Right lobe of liver (tissue), 6 donors: ENCODE measurements at regions not wholly inside any gene's neighbourhood (a gene's known extent, or its start where the extent isn't known, plus 50 kb on each side); places are given as distances from the start of the nearest gene placed in this dataset.
A peak's percentile ranks its signal among the peaks of the same experiment; 100 is the strongest.

Experiments used
- ATAC-seq, 4 donors: fragments of 200-7000 bp; cut with Tn5 transposase; one replicate each; pipeline ENCODE4 v1.9.1; 2020; ENCODE audit warnings: mild to moderate bottlenecking in 4 of 4, moderate library complexity in 4 of 4
- DNase-seq, 3 donors: peaks; one replicate each; pipeline ENCODE4 v3.0.0-alpha.2; 2020
- H3K27ac ChIP-seq, 3 donors: fragments of 200-600 bp; one replicate each; pipeline ENCODE4 v1.8.0; 2022
- H3K27me3 ChIP-seq, 2 donors: fragments of 200-600 bp; one replicate each; pipeline ENCODE4 v1.8.0; 2022
- H3K36me3 ChIP-seq, 4 donors: fragments of 200-600 bp; sonication (generic) in 1 of 4; one replicate each; pipeline versions ENCODE4 v1.5.1 to v1.8.0; 2017 to 2022; ENCODE audit warnings: control low read depth in 1 of 4
- H3K4me1 ChIP-seq, 4 donors: fragments of 200-600 bp; sonication (generic) in 1 of 4; one replicate each; pipeline versions ENCODE4 v1.5.1 to v1.8.0; 2017 to 2022; ENCODE audit warnings: control low read depth in 1 of 4
- H3K4me3 ChIP-seq, 3 donors: fragments of 200-600 bp; one replicate each; pipeline ENCODE4 v1.8.0; 2022
- H3K9me3 ChIP-seq, 4 donors: fragments of 200-600 bp; sonication (generic) in 1 of 4; one replicate each; pipeline versions ENCODE4 v1.5.1 to v1.8.0; 2017 to 2022; ENCODE audit warnings: control low read depth in 1 of 4
- POLR2A ChIP-seq: fragments of 450-650 bp; IDR thresholded peaks from one replicate; pipeline ENCODE4 v1.6.1; 2017; ENCODE audit warnings: antibody characterized with exemption, mild to moderate bottlenecking
- WGBS: methylation state at CpG from one replicate; pipeline ENCODE4 v1.1.6; 2018; ENCODE audit warnings: low coverage, low lambda C conversion rate; ENCODE audit not compliant: insufficient coverage; ENCODE audit errors: missing lambda C conversion rate; 5-methylcytosine and 5-hydroxymethylcytosine counted together
- intact Hi-C, 2 donors: fragments of 100-400 bp; cut with DNase I; formaldehyde crosslinking; loops; one replicate each; pipeline versions ENCODE4 v1.11.2 to v1.14.1; 2022
- TF ChIP-seq, protein P1 (sequence below), 4 donors: fragments of 200-600 bp in 3 of 4; fragments of 450-650 bp in 1 of 4; IDR thresholded peaks; one replicate each; pipeline versions ENCODE4 v1.5.1 to v1.8.0; 2016 to 2022; ENCODE audit warnings: antibody characterized with exemption in 4 of 4, mild to moderate bottlenecking in 2 of 4
- donor health status: DM: no; HTN: yes; CAD: no.
- donor health status: DM: no; HTN: no; CAD: no.
- donor health status: DM: no; HTN: no; CAD: no.
- donor health status: DM: no; HTN: yes; CAD: no.
- donor health status: DM: no; HTN: yes; CAD: no.

- DNase-seq (no peak), ATAC-seq (no peak)
- intact Hi-C loops = no loop called here
- 38% methylated on average over 5 of the region's 5 CpGs for WGBS
- Histone ChIP-seq H3K27ac (no peak overlapping the region), H3K4me1 (no peaks in the 10 kb centered on the region), H3K27me3 (peaks cover 0 to 3% of the 10 kb centered on the region in 2 donors), H3K4me3 (no peak overlapping the region), H3K9me3 (no peaks in the 10 kb centered on the region), H3K36me3 (no peaks in the 10 kb centered on the region)
- TF ChIP-seq, protein P1, sequence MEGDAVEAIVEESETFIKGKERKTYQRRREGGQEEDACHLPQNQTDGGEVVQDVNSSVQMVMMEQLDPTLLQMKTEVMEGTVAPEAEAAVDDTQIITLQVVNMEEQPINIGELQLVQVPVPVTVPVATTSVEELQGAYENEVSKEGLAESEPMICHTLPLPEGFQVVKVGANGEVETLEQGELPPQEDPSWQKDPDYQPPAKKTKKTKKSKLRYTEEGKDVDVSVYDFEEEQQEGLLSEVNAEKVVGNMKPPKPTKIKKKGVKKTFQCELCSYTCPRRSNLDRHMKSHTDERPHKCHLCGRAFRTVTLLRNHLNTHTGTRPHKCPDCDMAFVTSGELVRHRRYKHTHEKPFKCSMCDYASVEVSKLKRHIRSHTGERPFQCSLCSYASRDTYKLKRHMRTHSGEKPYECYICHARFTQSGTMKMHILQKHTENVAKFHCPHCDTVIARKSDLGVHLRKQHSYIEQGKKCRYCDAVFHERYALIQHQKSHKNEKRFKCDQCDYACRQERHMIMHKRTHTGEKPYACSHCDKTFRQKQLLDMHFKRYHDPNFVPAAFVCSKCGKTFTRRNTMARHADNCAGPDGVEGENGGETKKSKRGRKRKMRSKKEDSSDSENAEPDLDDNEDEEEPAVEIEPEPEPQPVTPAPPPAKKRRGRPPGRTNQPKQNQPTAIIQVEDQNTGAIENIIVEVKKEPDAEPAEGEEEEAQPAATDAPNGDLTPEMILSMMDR (IDR thresholded peaks at IDR 0.05) = no peak
- TF ChIP-seq POLR2A = no peak
These were observed 252.4 kb upstream of the RPS6KA3 start for GRCh38 chrX:20519146-20519545.

DNA sequence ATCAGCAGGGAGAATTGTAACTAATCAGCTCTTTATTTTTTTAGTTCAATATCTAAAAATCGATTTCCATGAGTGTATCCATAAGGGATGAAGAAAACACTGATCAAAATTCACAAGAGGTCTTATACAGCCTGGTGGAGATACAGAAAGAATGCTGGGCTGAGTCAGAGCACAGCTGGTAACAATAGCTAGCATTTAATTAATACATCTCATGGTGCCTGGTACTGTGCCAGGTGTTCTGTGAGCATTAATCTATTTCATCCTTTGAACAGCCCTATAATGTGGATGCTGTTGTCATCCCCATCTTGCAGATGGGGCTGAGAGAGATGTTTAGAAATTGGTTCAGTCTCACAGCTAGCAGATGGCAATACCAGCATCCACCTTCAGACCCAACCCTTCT lies 250.9 kb upstream of the RPS6KA3 start:
- no peak overlapping the region for H3K27ac ChIP-seq
- no peaks in the 10 kb centered on the region for H3K36me3 ChIP-seq
- no peak overlapping the region for H3K4me3 ChIP-seq
- peaks cover 0 to 3% of the 10 kb centered on the region in 2 donors for H3K27me3 ChIP-seq
- H3K4me1 ChIP-seq = no peaks in the 10 kb centered on the region
- TF ChIP-seq POLR2A = no peak
- TF ChIP-seq, protein P1 (IDR thresholded peaks at IDR 0.05) = no peak
- DNase-seq (no peak), ATAC-seq (no peak)
- H3K9me3 ChIP-seq = no peaks in the 10 kb centered on the region
- WGBS = 5% methylated on average over 1 of the region's 1 CpG
- intact Hi-C loops = no loop called here

DNA sequence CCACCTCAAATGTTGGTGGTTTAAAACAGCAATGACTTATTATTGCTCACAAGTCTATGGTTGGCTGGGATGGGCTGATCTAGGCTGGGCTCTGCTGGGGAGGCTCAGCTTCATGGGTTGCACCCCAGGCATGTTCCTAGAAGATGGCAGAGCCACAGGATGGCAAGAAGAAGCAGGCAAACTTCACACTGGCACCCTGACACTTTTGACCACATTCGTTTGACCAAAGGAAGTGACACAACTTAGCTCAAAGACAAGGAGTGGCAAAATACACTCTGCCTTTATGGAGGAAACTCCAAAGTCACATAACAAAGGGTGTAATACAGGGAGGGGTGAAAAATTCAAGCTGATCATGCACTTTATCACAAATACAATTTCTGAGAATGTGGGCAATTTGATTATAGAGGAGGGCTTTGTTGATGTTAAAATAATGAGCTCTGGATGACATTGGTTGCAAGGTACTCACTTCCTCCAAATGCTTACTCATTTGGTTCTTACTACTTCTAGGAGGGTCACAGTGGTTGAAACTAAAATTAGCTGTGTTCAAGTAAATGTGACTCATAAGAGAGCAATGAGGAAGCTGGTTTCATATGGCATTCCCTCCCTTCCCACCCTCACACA lies 249.2 kb upstream of the RPS6KA3 start:
- no peak for DNase-seq
- H3K4me1 ChIP-seq = no peaks in the 10 kb centered on the region
- H3K27me3 ChIP-seq = no peaks in the 10 kb centered on the region
- no peak overlapping the region for H3K27ac ChIP-seq
- peak in 1 of 4 donors; percentile 81 for ATAC-seq
- H3K9me3 ChIP-seq = no peaks in the 10 kb centered on the region
- TF ChIP-seq, protein P1 (IDR thresholded peaks at IDR 0.05) = no peak
- TF ChIP-seq POLR2A = no peak
- H3K36me3 ChIP-seq = no peaks in the 10 kb centered on the region
- no peak overlapping the region for H3K4me3 ChIP-seq
- 0% methylated on average over 1 of the region's 1 CpG for WGBS
- intact Hi-C loops = no loop called here

DNA sequence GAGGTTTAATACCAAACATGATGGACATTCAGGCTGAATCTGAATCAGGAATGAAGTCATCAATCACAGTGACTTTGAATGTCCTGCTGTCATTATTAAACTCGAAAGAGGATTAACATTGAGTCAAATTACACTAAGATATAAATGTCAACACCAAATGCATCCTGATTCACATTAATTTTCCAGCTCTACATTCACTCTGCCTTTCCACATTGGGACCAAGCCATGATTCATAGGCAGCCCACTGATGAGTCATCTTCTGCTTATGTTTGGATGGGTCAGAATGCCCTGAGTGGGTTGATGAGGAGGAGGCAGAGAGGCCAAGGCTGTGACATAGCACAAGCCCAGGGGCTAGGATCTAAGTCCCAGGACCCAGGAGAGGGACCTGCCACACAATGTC lies 247.6 kb upstream of the RPS6KA3 start:
- no peak for DNase-seq
- no peak overlapping the region for H3K27ac ChIP-seq
- WGBS = 44% methylated on average over 1 of the region's 1 CpG
- H3K36me3 ChIP-seq = no peaks in the 10 kb centered on the region
- peak in 1 of 4 donors; percentile 68 for ATAC-seq
- TF ChIP-seq, protein P1 (IDR thresholded peaks at IDR 0.05) = no peak
- TF ChIP-seq POLR2A = no peak
- peaks cover 0 to under 1% of the 10 kb centered on the region in 2 donors for H3K27me3 ChIP-seq
- intact Hi-C loops = no loop called here
- H3K4me1 ChIP-seq = no peaks in the 10 kb centered on the region
- H3K9me3 ChIP-seq = no peaks in the 10 kb centered on the region
- no peak overlapping the region for H3K4me3 ChIP-seq

DNA sequence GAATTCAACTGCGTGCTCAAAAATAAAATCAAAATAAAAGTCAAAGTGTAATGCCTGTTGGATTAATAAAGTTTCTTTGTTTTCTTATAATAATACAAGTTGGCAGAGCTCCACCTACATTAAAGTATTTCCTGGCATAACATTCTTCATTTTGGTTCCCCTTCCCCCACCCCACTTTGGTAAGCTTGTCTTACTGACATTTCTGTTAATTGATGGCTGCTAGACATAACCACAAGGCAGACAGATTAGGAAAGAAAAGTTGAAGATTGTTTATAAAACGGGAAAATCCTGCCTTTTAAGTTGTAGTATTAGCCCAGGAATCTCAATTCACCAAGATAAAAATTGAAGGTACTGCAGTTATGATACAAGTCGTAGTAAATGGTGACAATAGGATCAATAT lies 246.5 kb upstream of the RPS6KA3 start:
- intact Hi-C loops = no loop called here
- Histone ChIP-seq H3K36me3 (no peaks in the 10 kb centered on the region), H3K4me3 (no peak overlapping the region), H3K27me3 (peaks cover 0 to 3% of the 10 kb centered on the region in 2 donors), H3K9me3 (no peaks in the 10 kb centered on the region), H3K27ac (no peak overlapping the region), H3K4me1 (no peaks in the 10 kb centered on the region)
- WGBS = 34% methylated on average over 3 of the region's 3 CpGs
- DNase-seq (no peak), ATAC-seq (no peak)
- TF ChIP-seq, protein P1 (IDR thresholded peaks at IDR 0.05) = no peak
- no peak for TF ChIP-seq POLR2A
